Activated CD4-positive, alpha-beta memory T cell treated with anti-CD3 and anti-CD28 coated beads for 36 hours (primary cell): ENCODE measurements at regions not wholly inside any gene's neighbourhood (a gene's known extent, or its start where the extent isn't known, plus 50 kb on each side); places are given as distances from the start of the nearest gene placed in this dataset.

Experiments used
- CTCF ChIA-PET: fragments of 350-600 bp; sonication (Branson Sonifier 250); formaldehyde crosslinking; loops from one replicate; lab custom pipeline; 2021; ENCODE audit warnings: antibody characterized with exemption, inconsistent platforms; lab: Charles Lee
- POLR2A ChIA-PET: fragments of 350-600 bp; sonication (Branson Sonifier 250); formaldehyde crosslinking; loops from one replicate; lab custom pipeline; 2021; ENCODE audit warnings: antibody characterized with exemption; lab: Charles Lee
- DNase-seq: peaks from one replicate; pipeline ENCODE4 v3.0.0-alpha.2; 2020
- H3K27ac Mint-ChIP-seq: one replicate; pipeline ENCODE4 v1.8.0; 2021; ENCODE audit warnings: mixed read lengths
- H3K27me3 Mint-ChIP-seq: one replicate; pipeline ENCODE4 v1.8.0; 2021; ENCODE audit warnings: mixed read lengths
- H3K36me3 Mint-ChIP-seq: one replicate; pipeline ENCODE4 v1.8.0; 2021; ENCODE audit warnings: mixed read lengths
- H3K4me1 Mint-ChIP-seq: one replicate; pipeline ENCODE4 v1.8.0; 2021; ENCODE audit warnings: low read depth, mixed read lengths
- H3K4me3 Mint-ChIP-seq: one replicate; pipeline ENCODE4 v1.8.0; 2021; ENCODE audit warnings: mild to moderate bottlenecking, mixed read lengths
- H3K9me3 Mint-ChIP-seq: one replicate; pipeline ENCODE4 v1.8.0; 2021; ENCODE audit warnings: mixed read lengths
- intact Hi-C: fragments of 100-400 bp; cut with micrococcal nuclease; formaldehyde crosslinking; loops from one replicate; pipeline ENCODE4 v1.15.1; 2023

GRCh38 chr5:10836986-10837385 is 76.0 kb upstream of the DAP start:
- Mint-ChIP-seq H3K36me3 (no peaks in the 10 kb centered on the region), H3K27me3 (peaks cover 10% of the 10 kb centered on the region), H3K4me1 (no peaks in the 10 kb centered on the region), H3K27ac (no peak overlapping the region), H3K4me3 (no peak overlapping the region), H3K9me3 (no peaks in the 10 kb centered on the region)
- intact Hi-C loops, result no loop called here
- CTCF ChIA-PET, result interaction anchor here (1.5 kb wide), 1 partner anchor 27 kb away, joined by 4 read pairs; no protein-coding TSS in a partner anchor
- POLR2A ChIA-PET, result no interaction called here
- no peak for DNase-seq

- ChIA-PET POLR2A (no interaction called here), CTCF (no interaction called here)
- H3K4me1 Mint-ChIP-seq, result no peaks in the 10 kb centered on the region
- no peak for DNase-seq
- H3K27ac Mint-ChIP-seq, result no peak overlapping the region
- no peak overlapping the region for H3K4me3 Mint-ChIP-seq
- no peaks in the 10 kb centered on the region for H3K36me3 Mint-ChIP-seq
- intact Hi-C loops, result no loop called here
- H3K27me3 Mint-ChIP-seq, result peaks cover 11% of the 10 kb centered on the region
- no peaks in the 10 kb centered on the region for H3K9me3 Mint-ChIP-seq
Observed at GRCh38 chr5:10834695-10835094, 73.7 kb upstream of the DAP start.

GRCh38 chr5:10832987-10833386 is 72.0 kb upstream of the DAP start:
- Mint-ChIP-seq H3K36me3 (no peaks in the 10 kb centered on the region), H3K4me3 (no peak overlapping the region), H3K4me1 (no peaks in the 10 kb centered on the region), H3K27ac (no peak overlapping the region), H3K27me3 (peaks cover 10% of the 10 kb centered on the region), H3K9me3 (no peaks in the 10 kb centered on the region)
- intact Hi-C loops, result no loop called here
- ChIA-PET POLR2A (no interaction called here), CTCF (no interaction called here)
- no peak for DNase-seq

GRCh38 chr5:10832421-10832820 is 71.4 kb upstream of the DAP start:
- Mint-ChIP-seq H3K4me1 (no peaks in the 10 kb centered on the region), H3K27me3 (peaks cover 6% of the 10 kb centered on the region), H3K9me3 (no peaks in the 10 kb centered on the region), H3K36me3 (no peaks in the 10 kb centered on the region), H3K27ac (no peak overlapping the region), H3K4me3 (no peak overlapping the region)
- intact Hi-C loops, result no loop called here
- no peak for DNase-seq
- ChIA-PET POLR2A (no interaction called here), CTCF (no interaction called here)

GRCh38 chr5:10831419-10831818 is 70.4 kb upstream of the DAP start:
- Mint-ChIP-seq H3K36me3 (no peaks in the 10 kb centered on the region), H3K27ac (no peak overlapping the region), H3K27me3 (peaks cover 6% of the 10 kb centered on the region), H3K4me3 (no peak overlapping the region), H3K9me3 (no peaks in the 10 kb centered on the region), H3K4me1 (no peaks in the 10 kb centered on the region)
- no peak for DNase-seq
- ChIA-PET POLR2A (no interaction called here), CTCF (no interaction called here)
- intact Hi-C loops, result no loop called here

GRCh38 chr5:10828241-10828640 is 67.2 kb upstream of the DAP start:
- intact Hi-C loops, result no loop called here
- peaks cover 11% of the 10 kb centered on the region for H3K27me3 Mint-ChIP-seq
- no peaks in the 10 kb centered on the region for H3K4me1 Mint-ChIP-seq
- H3K27ac Mint-ChIP-seq, result no peak overlapping the region
- H3K4me3 Mint-ChIP-seq, result no peak overlapping the region
- H3K36me3 Mint-ChIP-seq, result no peaks in the 10 kb centered on the region
- ChIA-PET CTCF (no interaction called here), POLR2A (no interaction called here)
- no peak for DNase-seq
- no peaks in the 10 kb centered on the region for H3K9me3 Mint-ChIP-seq

- POLR2A ChIA-PET, result no interaction called here
- Mint-ChIP-seq H3K4me1 (no peaks in the 10 kb centered on the region), H3K27me3 (peaks cover 12% of the 10 kb centered on the region), H3K36me3 (no peaks in the 10 kb centered on the region), H3K27ac (no peak overlapping the region), H3K4me3 (no peak overlapping the region), H3K9me3 (no peaks in the 10 kb centered on the region)
- no peak for DNase-seq
- CTCF ChIA-PET, result no interaction called here
- intact Hi-C loops, result no loop called here
Observed at GRCh38 chr5:10827571-10827970, 66.5 kb upstream of the DAP start.

GRCh38 chr5:10826971-10827370 is 65.9 kb upstream of the DAP start:
- ChIA-PET POLR2A (no interaction called here), CTCF (no interaction called here)
- Mint-ChIP-seq H3K9me3 (no peaks in the 10 kb centered on the region), H3K4me3 (no peak overlapping the region), H3K27me3 (peaks cover 15% of the 10 kb centered on the region), H3K27ac (no peak overlapping the region), H3K4me1 (no peaks in the 10 kb centered on the region), H3K36me3 (no peaks in the 10 kb centered on the region)
- no peak for DNase-seq
- intact Hi-C loops, result no loop called here

GRCh38 chr5:10825897-10826644 is 65.0 kb upstream of the DAP start:
- DNase-seq, result no peak
- ChIA-PET CTCF (no interaction called here), POLR2A (no interaction called here)
- Mint-ChIP-seq H3K27me3 (peaks cover 17% of the 10 kb centered on the region), H3K4me3 (no peak overlapping the region), H3K9me3 (no peaks in the 10 kb centered on the region), H3K36me3 (no peaks in the 10 kb centered on the region), H3K27ac (no peak overlapping the region), H3K4me1 (no peaks in the 10 kb centered on the region)
- intact Hi-C loops, result no loop called here

GRCh38 chr5:10812218-10812617 is 51.2 kb upstream of the DAP start:
- H3K36me3 Mint-ChIP-seq, result peaks cover 2% of the 10 kb centered on the region
- no peak overlapping the region for H3K4me3 Mint-ChIP-seq
- POLR2A ChIA-PET, result no interaction called here

More at GRCh38 chr5:10812218-10812617, 51.2 kb upstream of the DAP start:
- H3K9me3 Mint-ChIP-seq, result peaks cover 8% of the 10 kb centered on the region
- CTCF ChIA-PET, result no interaction called here
- intact Hi-C loops, result no loop called here
- H3K4me1 Mint-ChIP-seq, result no peaks in the 10 kb centered on the region
- no peak for DNase-seq
- peaks cover 28% of the 10 kb centered on the region for H3K27me3 Mint-ChIP-seq
- no peak overlapping the region for H3K27ac Mint-ChIP-seq
